GM23248 (cell line): ENCODE measurements at regions not wholly inside any gene's neighbourhood (a gene's known extent, or its start where the extent isn't known, plus 50 kb on each side); places are given as distances from the start of the nearest gene placed in this dataset.
A peak's percentile ranks its signal among the peaks of the same experiment; 100 is the strongest.

Experiments
- DNase-seq: peaks from one replicate; pipeline ENCODE4 v3.0.0-alpha.2; 2015
- H2AFZ ChIP-seq: fragments of 200-600 bp; sonication (generic); 2 replicates; pipeline ENCODE4 v1.6.1; 2016; ENCODE audit warnings: antibody characterized with exemption
- H3F3A ChIP-seq: fragments of 200-600 bp; sonication (generic); 2 replicates; pipeline ENCODE4 v1.6.1; 2016; ENCODE audit warnings: mild to moderate bottlenecking, antibody characterized with exemption, mixed run types; ENCODE audit not compliant: insufficient read depth
- H3K27ac ChIP-seq: fragments of 200-600 bp; sonication (generic); 2 replicates; pipeline ENCODE4 v1.5.1; 2016; ENCODE audit warnings: mild to moderate bottlenecking
- H3K27me3 ChIP-seq: fragments of 200-600 bp; sonication (generic); replicated peaks from 2 replicates; pipeline ENCODE4 v1.6.1; 2016; ENCODE audit warnings: mild to moderate bottlenecking; ENCODE audit not compliant: insufficient read depth
- H3K36me3 ChIP-seq: fragments of 200-600 bp; sonication (generic); 2 replicates; pipeline ENCODE4 v1.6.1; 2016; ENCODE audit warnings: low read depth, mild to moderate bottlenecking
- H3K4me1 ChIP-seq: fragments of 200-600 bp; sonication (generic); 2 replicates; pipeline ENCODE4 v1.6.1; 2016; ENCODE audit warnings: mild to moderate bottlenecking; ENCODE audit not compliant: insufficient read depth
- H3K4me2 ChIP-seq: fragments of 200-600 bp; sonication (generic); one replicate; pipeline ENCODE4 v1.6.1; 2016; ENCODE audit warnings: mild to moderate bottlenecking; ENCODE audit not compliant: unreplicated experiment
- H3K4me3 ChIP-seq: fragments of 200-600 bp; sonication (generic); 2 replicates; pipeline ENCODE4 v1.5.1; 2016; ENCODE audit warnings: mild to moderate bottlenecking
- H3K79me2 ChIP-seq: fragments of 200-600 bp; sonication (generic); 2 replicates; pipeline ENCODE4 v1.6.1; 2016; ENCODE audit warnings: mild to moderate bottlenecking; ENCODE audit not compliant: insufficient read depth
- H3K9ac ChIP-seq: fragments of 200-600 bp; sonication (generic); 2 replicates; pipeline ENCODE4 v1.6.1; 2016; ENCODE audit warnings: mild to moderate bottlenecking
- H3K9me2 ChIP-seq: fragments of 200-600 bp; sonication (generic); 2 replicates; pipeline ENCODE4 v1.6.1; 2016; ENCODE audit warnings: mixed run types, mild to moderate bottlenecking, moderate library complexity; ENCODE audit not compliant: insufficient read depth
- H3K9me3 ChIP-seq: fragments of 200-600 bp; sonication (generic); one replicate; pipeline ENCODE4 v1.6.1; 2017; ENCODE audit warnings: low read depth
- H4K20me1 ChIP-seq: fragments of 200-600 bp; sonication (generic); 2 replicates; pipeline ENCODE4 v1.6.0; 2016; ENCODE audit not compliant: insufficient read depth
- EZH2 ChIP-seq: fragments of 200-600 bp; sonication (generic); IDR thresholded peaks from 2 replicates; pipeline ENCODE4 v1.6.1; 2018; ENCODE audit warnings: antibody characterized with exemption, mild to moderate bottlenecking; ENCODE audit not compliant: insufficient read depth, poor library complexity, severe bottlenecking
- EZH2phosphoT487 ChIP-seq: fragments of 200-600 bp; sonication (generic); IDR thresholded peaks from 2 replicates; pipeline ENCODE4 v1.6.1; 2018; ENCODE audit warnings: antibody characterized with exemption, moderate library complexity, mild to moderate bottlenecking, low read depth; ENCODE audit not compliant: insufficient read depth
- WGBS, 2 experiments: methylation state at CpG; one replicate each; pipeline ENCODE4 v1.1.6; 2015 to 2017; ENCODE audit warnings: low lambda C conversion rate in 2 of 2, low coverage in 1 of 2; ENCODE audit errors: missing lambda C conversion rate in 2 of 2; 5-methylcytosine and 5-hydroxymethylcytosine counted together
- in situ Hi-C: fragments of 300-500 bp; cut with MboI; formaldehyde crosslinking; loops from 2 replicates; pipeline ENCODE4 v1.15.0; 2020

DNA sequence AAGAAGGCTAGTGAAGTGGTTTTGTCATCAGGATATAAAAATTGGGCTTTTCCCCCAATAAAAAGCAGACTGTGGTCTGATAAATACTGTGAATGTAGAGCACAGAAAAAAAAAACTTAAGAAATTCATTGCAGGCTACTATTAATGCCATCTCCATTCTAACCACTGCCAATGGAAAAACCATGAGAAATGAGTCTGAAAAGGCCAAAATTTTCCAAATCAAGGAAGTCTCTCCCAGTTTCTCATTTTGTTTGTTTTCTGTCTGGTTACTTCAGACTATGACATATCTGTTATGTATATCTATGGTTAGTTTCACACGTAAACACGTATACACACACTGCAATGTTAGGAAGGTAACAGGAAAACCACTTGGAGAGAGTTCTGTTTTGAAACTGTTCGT, 193.6 kb upstream of the TSC22D1 start:
- H3F3A ChIP-seq, result 0 out of 2 replicates have a peak, but pooled peaks cover 7% of the 10 kb centered on the region
- no peak for DNase-seq
- no peaks in the 10 kb centered on the region for H3K79me2 ChIP-seq
- H3K4me2 ChIP-seq, result no peak overlapping the region
- H2AFZ ChIP-seq, result peak overlapping the region; percentile 27
- no peaks in the 10 kb centered on the region for H4K20me1 ChIP-seq
- in situ Hi-C loops, result no loop called here
- 34 to 52% methylated on average over 3 of the region's 3 CpGs for WGBS, 2 experiments
- H3K4me3 ChIP-seq, result no peak overlapping the region
- H3K27ac ChIP-seq, result peak overlapping the region; percentile 3; the same call in 1 of the 2 replicates
- TF ChIP-seq EZH2phosphoT487 (no peak), EZH2 (no peak)
- H3K9me2 ChIP-seq, result no peaks in the 10 kb centered on the region
- H3K9me3 ChIP-seq, result no peaks in the 10 kb centered on the region
- no peak overlapping the region for H3K9ac ChIP-seq
- H3K36me3 ChIP-seq, result no peaks in the 10 kb centered on the region
- no peaks in the 10 kb centered on the region for H3K27me3 ChIP-seq
- peaks cover 11% of the 10 kb centered on the region for H3K4me1 ChIP-seq

DNA sequence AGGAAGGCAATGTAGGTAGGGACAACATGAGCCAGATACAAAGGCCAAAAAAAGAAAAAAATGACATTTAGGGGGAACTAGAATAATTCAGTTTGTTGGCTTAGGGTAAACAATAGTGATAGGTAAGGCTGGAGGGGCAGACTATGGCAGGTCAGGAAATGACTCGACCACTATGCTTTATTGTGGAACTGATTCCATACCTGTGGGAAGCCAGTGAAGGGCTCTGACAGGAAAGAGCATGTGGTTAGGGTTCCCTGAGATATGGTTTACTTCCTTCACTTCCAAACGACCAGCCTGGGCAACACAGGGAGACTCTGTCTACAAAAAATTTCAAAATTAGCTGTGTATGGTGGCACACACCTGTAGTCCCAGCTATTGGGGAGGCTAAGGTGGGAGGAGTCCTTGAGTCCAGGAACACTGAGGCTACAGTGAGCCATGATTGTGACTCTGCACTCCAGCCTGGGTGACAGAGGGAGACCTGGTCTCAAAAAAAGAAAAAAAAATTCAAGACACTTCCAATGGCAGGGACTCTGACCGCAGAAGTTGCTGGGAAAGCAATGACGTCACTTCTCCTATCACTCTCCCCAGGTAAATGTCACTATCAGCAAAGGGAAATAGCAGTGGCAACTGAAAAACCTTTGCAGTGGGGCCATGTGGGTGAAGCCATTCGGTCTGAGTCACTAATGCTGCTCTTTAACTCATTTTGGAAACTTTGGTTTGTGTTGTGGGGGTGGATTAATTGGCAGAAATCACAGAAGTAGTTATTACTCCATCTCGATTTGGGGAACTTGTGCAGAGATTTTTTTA, 192.8 kb upstream of the TSC22D1 start:
- no peak overlapping the region; the same call in 1 of the 2 replicates for H2AFZ ChIP-seq
- H3K9me2 ChIP-seq, result no peaks in the 10 kb centered on the region
- H3K4me3 ChIP-seq, result no peak overlapping the region
- 0 out of 2 replicates have a peak, but pooled peaks cover 7% of the 10 kb centered on the region for H3F3A ChIP-seq
- WGBS, 2 experiments, result 58 to 60% methylated on average over 6 of the region's 6 CpGs
- H3K36me3 ChIP-seq, result no peaks in the 10 kb centered on the region
- H3K27ac ChIP-seq, result no peak overlapping the region; the same call in 1 of the 2 replicates
- no peaks in the 10 kb centered on the region for H3K79me2 ChIP-seq
- H4K20me1 ChIP-seq, result no peaks in the 10 kb centered on the region
- no peak overlapping the region for H3K4me2 ChIP-seq
- H3K27me3 ChIP-seq, result no peaks in the 10 kb centered on the region
- peaks cover 11% of the 10 kb centered on the region for H3K4me1 ChIP-seq
- TF ChIP-seq EZH2phosphoT487 (no peak), EZH2 (no peak)
- no peak overlapping the region for H3K9ac ChIP-seq
- in situ Hi-C loops, result no loop called here
- H3K9me3 ChIP-seq, result no peaks in the 10 kb centered on the region
- DNase-seq, result peak; percentile 66

DNA sequence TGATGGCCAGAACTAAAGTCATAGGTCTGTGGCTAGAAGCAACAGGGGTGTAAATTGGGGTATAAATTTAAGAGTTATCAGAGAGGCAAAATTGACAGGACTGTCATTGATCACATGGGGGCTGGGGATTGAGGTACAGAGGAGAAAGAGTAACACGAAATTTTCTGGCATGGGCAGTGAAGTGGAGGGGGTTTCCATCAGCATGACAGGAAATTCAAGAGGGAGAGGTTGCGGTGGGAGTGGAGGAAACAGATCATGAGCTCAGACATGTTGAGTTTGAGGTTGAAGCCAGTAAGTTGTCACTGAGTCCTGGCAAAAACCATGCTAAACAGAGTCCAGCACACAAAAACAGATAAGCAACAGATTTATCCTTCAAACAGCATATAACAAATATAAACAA, 192.1 kb upstream of the TSC22D1 start:
- Histone ChIP-seq H3K27me3 (no peaks in the 10 kb centered on the region), H3K36me3 (no peaks in the 10 kb centered on the region), H3K9ac (no peak overlapping the region), H3F3A (0 out of 2 replicates have a peak, but pooled peaks cover 7% of the 10 kb centered on the region), H3K27ac (no peak overlapping the region), H3K9me3 (no peaks in the 10 kb centered on the region), H3K4me2 (no peak overlapping the region), H3K4me1 (peaks cover 11% of the 10 kb centered on the region), H4K20me1 (no peaks in the 10 kb centered on the region), H3K79me2 (no peaks in the 10 kb centered on the region), H3K9me2 (no peaks in the 10 kb centered on the region), H3K4me3 (no peak overlapping the region), H2AFZ (no peak overlapping the region)
- DNase-seq, result no peak
- WGBS, 2 experiments, result 47 to 50% methylated on average over 2 of the region's 2 CpGs
- no peak for TF ChIP-seq EZH2
- TF ChIP-seq EZH2phosphoT487, result no peak
- in situ Hi-C loops, result no loop called here

DNA sequence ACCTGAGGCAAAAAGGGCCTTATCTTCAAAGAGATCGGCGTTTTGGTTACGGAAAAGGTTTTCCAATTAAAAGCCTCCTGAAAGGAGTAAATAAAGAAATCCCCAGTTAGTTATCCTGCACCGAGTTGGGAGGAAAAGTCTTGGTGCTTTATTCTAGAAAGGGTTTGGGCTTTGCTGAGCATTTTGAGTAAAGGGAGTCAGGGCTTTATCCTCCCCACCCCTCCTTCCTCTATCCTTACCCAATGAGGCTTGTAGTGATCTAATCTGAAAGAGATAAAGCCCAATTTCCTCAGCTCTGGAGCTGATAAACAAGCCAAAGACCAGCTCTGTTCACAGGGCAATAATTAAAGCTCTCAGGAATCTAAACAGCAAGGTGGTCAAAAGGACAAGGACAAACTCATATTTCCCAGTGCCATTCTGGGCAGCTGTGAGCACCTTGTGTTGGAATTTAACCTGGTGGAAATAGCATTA, 188.9 kb upstream of the TSC22D1 start:
- WGBS, 2 experiments, result 95 to 97% methylated on average over 4 of the region's 4 CpGs
- no peak overlapping the region for H3K9ac ChIP-seq

More for the DNA sequence above, 188.9 kb upstream of the TSC22D1 start:
- no peaks in the 10 kb centered on the region for H3K9me3 ChIP-seq
- no peaks in the 10 kb centered on the region for H3K27me3 ChIP-seq
- H3F3A ChIP-seq, result peaks cover 6% of the 10 kb centered on the region; the same call in 1 of the 2 replicates
- in situ Hi-C loops, result no loop called here
- no peak overlapping the region for H3K4me3 ChIP-seq
- H4K20me1 ChIP-seq, result no peaks in the 10 kb centered on the region
- TF ChIP-seq EZH2 (no peak), EZH2phosphoT487 (no peak)
- H3K27ac ChIP-seq, result no peak overlapping the region
- H3K79me2 ChIP-seq, result no peaks in the 10 kb centered on the region
- no peak overlapping the region for H2AFZ ChIP-seq
- H3K4me1 ChIP-seq, result peaks cover 11% of the 10 kb centered on the region
- no peak overlapping the region for H3K4me2 ChIP-seq
- no peak for DNase-seq
- no peaks in the 10 kb centered on the region for H3K36me3 ChIP-seq
- no peaks in the 10 kb centered on the region for H3K9me2 ChIP-seq
